Adrenal gland (tissue), 5 donors: ENCODE measurements at regions not wholly inside any gene's neighbourhood (a gene's known extent, or its start where the extent isn't known, plus 50 kb on each side); places are given as distances from the start of the nearest gene placed in this dataset.

Experiments
- POLR2A ChIP-seq, 2 donors: fragments of 450-650 bp; IDR thresholded peaks; one replicate each; pipeline ENCODE4 v1.6.1; 2017; ENCODE audit warnings: antibody characterized with exemption in 2 of 2, mild to moderate bottlenecking in 2 of 2, moderate library complexity in 1 of 2
- TF ChIP-seq, protein P1 (sequence below), 6 experiments: fragments of 450-650 bp in 4 of 6; fragments of 200-600 bp in 2 of 6; sonication (generic) in 1 of 6; IDR thresholded peaks; 1 replicate in 5 of 6; 2 replicates in 1 of 6; pipeline versions ENCODE4 v1.5.1 to v1.8.0; 2016 to 2021; ENCODE audit warnings: antibody characterized with exemption in 6 of 6, mild to moderate bottlenecking in 2 of 6, moderate library complexity in 1 of 6
- donor health status: DM: no; HTN: no; CAD: no.

DNA sequence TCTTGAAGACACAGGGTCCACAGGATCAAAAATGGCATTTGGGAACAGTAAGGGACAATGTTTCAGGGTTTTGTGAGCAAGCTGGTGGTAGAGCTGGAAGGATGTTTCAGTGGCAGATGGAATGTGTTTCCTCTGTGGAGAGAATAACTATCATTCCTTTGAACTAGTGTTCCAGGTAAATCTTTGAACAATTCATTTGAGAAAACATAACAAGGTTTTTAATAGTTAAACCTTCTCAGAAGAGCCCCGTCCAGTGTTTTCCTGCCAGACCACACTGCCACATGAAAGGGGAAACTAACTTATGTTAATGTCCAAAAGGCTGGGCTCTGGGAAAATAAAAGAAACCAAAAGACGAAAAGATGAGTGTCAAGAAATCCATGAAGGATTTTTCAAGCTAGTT, 207.0 kb upstream of the ZNF462 start:
- TF ChIP-seq, protein P1, sequence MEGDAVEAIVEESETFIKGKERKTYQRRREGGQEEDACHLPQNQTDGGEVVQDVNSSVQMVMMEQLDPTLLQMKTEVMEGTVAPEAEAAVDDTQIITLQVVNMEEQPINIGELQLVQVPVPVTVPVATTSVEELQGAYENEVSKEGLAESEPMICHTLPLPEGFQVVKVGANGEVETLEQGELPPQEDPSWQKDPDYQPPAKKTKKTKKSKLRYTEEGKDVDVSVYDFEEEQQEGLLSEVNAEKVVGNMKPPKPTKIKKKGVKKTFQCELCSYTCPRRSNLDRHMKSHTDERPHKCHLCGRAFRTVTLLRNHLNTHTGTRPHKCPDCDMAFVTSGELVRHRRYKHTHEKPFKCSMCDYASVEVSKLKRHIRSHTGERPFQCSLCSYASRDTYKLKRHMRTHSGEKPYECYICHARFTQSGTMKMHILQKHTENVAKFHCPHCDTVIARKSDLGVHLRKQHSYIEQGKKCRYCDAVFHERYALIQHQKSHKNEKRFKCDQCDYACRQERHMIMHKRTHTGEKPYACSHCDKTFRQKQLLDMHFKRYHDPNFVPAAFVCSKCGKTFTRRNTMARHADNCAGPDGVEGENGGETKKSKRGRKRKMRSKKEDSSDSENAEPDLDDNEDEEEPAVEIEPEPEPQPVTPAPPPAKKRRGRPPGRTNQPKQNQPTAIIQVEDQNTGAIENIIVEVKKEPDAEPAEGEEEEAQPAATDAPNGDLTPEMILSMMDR (IDR thresholded peaks at IDR 0.05), result no peak
- no peak for TF ChIP-seq POLR2A (IDR thresholded peaks at IDR 0.05)
